DMS53 treated with DMSO at 0.1 percent for 48 hours (cell line): ENCODE measurements at regions not wholly inside any gene's neighbourhood (a gene's known extent, or its start where the extent isn't known, plus 50 kb on each side); places are given as distances from the start of the nearest gene placed in this dataset.

Source experiments
- DNase-seq: peaks from one replicate; lab custom pipeline; 2025; ENCODE audit not compliant: unreplicated experiment; lab: John Stamatoyannopoulos, UW

- DNase-seq: no peak
Measured at GRCh38 chr20:39107741-39108140, 145.6 kb downstream of the DHX35 start.

GRCh38 chr20:39106791-39107190 is 144.6 kb downstream of the DHX35 start:
- DNase-seq: no peak

GRCh38 chr20:39105551-39105950 is 143.4 kb downstream of the DHX35 start:
- DNase-seq: no peak

GRCh38 chr20:39103732-39104131 is 141.6 kb downstream of the DHX35 start:
- no peak for DNase-seq

GRCh38 chr20:39103305-39103704 is 141.2 kb downstream of the DHX35 start:
- no peak for DNase-seq

GRCh38 chr20:39101895-39102294 is 139.8 kb downstream of the DHX35 start:
- DNase-seq: no peak

- DNase-seq: no peak
Measured at GRCh38 chr20:39100691-39101090, 138.5 kb downstream of the DHX35 start.

- DNase-seq: no peak
Measured at GRCh38 chr20:39097889-39098288, 135.7 kb downstream of the DHX35 start.

- no peak for DNase-seq
Measured at GRCh38 chr20:39095870-39096269, 133.7 kb downstream of the DHX35 start.

GRCh38 chr20:39094391-39094790 is 132.2 kb downstream of the DHX35 start:
- no peak for DNase-seq

- DNase-seq: no peak
Measured at GRCh38 chr20:39092733-39093410, 130.7 kb downstream of the DHX35 start.

GRCh38 chr20:39090906-39091305 is 128.8 kb downstream of the DHX35 start:
- DNase-seq: no peak

GRCh38 chr20:39089797-39090196 is 127.7 kb downstream of the DHX35 start:
- DNase-seq: no peak
